HG03095 (cell line): ENCODE measurements at regions not wholly inside any gene's neighbourhood (a gene's known extent, or its start where the extent isn't known, plus 50 kb on each side); places are given as distances from the start of the nearest gene placed in this dataset.

ENCODE experiments used
- ATAC-seq: cut with Tn5 transposase; IDR thresholded peaks from one replicate; pipeline ENCODE4 v1.9.1; 2021; ENCODE audit warnings: moderate library complexity; ENCODE audit not compliant: unreplicated experiment

DNA sequence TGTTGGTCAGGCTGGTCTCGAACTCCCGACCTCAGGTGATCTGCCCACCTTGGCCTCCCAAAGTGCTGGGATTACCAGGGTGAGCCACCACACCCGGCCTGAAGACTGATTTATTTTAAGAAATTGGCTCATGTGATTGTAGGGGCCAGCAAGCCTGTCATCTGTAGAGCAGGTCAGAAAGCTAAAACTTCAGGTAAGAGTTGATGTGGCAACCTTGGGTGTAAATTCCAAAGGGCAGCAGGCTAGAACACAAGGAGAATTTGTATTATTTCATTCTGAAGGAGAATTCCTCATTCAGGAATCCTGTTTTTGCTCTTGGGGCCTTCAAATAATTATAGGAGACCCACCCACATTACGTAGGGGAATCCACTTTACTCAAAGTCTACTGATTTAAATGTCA is 728.7 kb downstream of the LTN1 start:
- ATAC-seq: no peak

GRCh38 chr21:28261298-28261697 is 731.4 kb downstream of the LTN1 start:
- ATAC-seq: no peak

GRCh38 chr21:28257276-28257675 is 735.4 kb downstream of the LTN1 start:
- ATAC-seq: no peak

DNA sequence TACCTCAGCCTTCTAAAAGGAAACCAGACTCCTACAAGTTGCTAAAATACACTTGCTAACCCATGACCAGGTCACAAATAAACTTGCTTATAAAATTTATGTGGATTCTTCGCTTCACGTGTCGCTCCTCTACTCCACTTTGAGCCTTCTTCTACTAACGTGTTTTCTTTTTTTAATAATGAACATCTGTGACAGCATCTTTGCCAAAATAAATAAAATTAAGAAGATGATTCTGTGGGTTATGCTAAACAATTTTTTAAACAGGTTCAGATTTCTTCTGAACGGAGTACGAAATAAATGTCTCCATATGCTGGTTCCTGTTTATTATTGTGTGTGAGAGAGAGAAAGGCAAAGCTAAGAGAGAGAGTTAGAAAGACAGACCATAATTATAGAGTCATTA is 735.8 kb downstream of the LTN1 start:
- ATAC-seq: no peak

DNA sequence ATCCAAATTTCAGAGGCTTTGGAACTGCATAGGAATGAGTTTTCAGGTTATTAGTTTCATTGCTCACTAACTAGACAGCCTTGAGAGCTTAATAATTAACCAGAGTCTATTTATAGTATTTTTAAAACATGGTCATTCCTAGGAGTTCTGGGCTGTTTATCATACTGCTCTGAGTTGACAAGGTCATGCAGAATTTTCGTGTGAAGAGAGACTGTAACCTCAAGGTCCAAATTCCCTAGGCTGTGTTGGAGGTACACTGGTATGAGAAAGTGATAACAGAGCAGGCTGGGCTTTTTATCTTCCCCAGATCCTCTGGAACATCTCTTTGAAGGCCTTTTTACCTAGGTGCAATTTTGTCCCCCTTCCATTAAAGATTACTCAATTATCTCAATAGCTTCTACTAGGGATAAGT is 736.3 kb downstream of the LTN1 start:
- ATAC-seq: no peak

DNA sequence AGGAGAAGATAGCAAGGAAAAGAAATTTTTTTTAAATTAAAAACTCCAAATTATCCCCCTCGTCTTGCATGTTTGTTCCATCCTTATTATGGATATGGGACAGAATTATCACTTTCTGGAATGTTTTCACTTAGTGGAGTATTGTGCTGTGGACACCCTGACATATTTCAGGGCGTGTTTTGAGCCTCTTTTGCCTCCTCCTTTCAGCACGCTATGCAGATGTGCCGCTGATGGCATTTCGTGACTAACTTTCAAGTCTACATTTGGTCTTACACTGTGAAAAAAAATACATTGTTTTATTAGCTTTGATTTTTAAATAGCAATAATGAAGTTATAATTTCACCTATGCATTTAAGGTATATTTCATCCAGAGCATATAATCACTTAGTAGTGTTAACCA is 738.7 kb downstream of the LTN1 start:
- ATAC-seq: no peak

DNA sequence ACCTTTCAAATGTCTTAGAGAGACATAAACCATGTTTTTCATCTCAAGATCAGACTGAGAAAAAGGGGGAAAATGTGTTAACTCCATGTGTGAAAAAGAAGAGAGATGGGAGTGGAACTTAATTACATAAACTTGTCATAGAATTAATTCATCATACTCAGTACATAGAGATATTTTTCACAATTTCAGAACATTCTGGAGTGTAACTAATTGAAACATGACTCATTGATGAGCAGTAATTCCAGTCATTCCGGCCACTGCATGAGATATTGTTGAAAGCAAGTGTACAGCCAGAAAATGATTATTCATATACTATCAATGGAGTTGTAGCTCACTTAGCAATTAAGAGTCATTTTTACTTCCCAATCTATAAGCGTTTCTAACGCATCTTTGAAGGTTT is 739.3 kb downstream of the LTN1 start:
- ATAC-seq: no peak

DNA sequence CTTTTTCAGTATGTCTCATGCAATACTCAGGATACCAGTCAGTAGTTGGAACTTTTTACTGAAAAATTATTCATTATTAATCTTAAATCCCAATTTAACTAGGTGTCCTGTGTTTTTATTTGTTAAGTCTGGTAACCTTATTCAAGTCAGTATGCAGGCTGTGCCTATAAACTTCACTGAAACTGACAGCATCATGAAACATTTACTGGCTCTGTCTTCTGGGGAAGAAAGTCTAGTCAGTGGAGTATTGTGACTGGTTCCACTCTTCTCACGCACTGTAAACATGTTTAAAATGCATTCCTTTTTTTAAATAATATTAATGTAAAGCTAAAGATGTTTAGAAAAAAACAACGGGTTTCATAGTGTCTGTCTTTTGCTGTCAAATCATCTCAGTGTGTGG is 739.7 kb downstream of the LTN1 start:
- ATAC-seq: no peak

DNA sequence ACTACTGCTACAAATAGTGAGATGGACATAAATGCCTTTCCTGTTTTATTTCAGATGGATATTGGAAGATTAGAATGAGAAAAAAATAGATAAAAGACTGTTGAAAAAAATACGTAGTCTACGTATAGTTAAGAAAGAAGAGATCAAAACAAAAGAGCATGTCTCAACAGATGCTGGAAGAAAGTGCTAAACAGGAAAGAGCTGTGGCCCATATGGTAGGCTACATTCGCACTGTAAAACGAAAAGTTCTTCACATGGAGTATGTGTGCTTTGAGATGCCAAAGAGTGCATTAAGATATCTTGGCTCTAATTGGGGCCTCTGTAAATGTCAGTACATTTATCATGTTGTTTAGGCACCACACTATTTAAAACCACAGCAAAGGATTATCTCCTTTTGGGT is 741.7 kb downstream of the LTN1 start:
- no peak for ATAC-seq

DNA sequence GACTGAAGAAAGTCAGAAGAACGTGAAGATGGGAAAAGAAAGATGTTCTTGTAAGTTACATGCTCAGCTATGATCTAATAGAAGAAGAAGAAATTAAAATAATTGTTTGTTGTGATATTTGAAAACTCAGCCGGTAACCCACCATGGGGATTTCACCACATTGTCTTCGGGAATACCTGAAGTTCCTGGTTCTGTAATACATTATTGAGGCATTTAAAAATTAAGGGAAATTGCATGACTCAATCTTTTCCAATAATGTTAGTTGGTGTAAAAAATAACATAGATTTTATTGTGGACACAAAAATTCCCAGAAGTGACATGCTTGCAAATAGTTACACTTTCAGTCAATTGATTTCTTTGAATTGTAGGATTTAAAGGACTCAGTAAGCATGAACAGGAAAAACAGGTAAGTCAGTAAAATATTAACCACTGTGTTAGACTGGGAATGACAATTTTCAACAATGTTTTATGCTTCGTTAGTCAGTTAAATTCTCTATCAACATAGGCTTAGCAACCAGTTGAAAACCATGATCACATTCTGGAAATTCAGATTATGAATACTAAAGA is 745.1 kb downstream of the LTN1 start:
- ATAC-seq: no peak

DNA sequence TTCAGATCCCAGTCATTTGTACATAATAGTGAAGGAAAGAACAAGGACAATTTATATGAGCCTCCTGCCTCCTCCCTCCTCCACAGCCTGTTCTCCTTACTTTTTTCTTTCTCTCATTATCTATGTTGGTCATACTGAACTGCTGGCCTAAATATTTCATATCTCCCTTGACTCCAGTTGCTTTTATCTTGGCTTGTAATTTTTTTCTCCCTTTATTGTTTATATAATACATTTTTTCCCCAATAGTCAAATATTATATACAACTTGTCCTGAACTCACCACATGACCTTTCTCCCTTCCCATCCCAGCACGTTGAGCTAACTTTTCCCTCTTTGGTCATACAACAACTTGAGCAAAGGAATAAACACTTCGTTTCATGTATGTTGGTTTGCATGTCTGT is 752.1 kb downstream of the LTN1 start:
- no peak for ATAC-seq

DNA sequence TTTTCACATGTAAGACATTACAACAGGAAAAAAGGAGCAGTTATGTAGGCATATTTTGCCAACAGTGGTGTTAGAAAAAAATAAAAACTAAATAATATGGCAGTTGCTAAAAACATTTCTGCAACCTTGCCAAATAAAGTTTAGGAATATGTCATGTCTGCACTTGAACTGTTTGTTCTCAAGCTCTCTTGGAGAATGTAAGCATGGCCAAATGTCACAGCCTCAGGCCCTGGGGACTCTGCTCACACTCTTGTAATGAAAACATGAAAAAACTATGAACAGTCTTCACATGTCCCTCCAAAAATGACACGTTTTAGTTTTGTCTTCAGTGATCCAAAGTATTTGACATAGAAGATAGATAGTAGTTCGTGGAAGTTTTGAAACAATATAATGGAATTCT is 753.3 kb downstream of the LTN1 start:
- no peak for ATAC-seq

GRCh38 chr21:28237661-28238060 is 755.0 kb downstream of the LTN1 start:
- no peak for ATAC-seq

DNA sequence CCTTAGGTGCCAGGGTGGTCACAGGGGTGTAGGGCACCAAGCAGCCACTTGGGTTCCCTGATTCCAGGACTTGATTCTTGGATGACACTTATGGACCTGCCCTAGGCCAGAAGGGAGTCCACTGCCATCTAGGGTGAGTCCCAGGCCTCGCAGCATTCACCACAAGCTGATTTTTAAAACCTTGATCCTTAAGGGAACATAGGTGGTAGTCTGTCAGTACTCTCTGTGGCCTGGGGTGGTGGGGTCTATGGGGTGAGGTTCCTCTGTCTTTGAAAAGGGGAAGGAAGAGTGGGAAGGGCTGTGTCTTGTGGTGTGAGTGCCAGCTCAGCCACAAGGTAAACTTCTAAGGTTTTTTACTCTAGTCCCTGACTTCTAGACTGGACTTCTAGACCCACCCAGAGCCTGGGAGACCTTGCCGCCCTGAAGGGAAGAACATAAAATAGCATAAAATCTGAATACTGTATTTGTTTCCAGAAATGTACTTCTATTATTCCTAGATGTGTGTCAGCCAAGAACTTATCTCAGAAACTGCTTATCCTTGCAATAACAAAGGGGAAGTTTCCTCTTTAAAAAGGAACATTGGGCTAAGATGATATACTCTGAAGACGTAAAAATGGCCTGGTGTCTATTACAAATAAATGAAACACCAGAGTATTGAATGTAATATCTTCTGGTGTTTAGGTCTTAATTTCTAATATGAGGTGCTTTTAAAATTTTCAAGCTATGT is 757.3 kb downstream of the LTN1 start:
- no peak for ATAC-seq

DNA sequence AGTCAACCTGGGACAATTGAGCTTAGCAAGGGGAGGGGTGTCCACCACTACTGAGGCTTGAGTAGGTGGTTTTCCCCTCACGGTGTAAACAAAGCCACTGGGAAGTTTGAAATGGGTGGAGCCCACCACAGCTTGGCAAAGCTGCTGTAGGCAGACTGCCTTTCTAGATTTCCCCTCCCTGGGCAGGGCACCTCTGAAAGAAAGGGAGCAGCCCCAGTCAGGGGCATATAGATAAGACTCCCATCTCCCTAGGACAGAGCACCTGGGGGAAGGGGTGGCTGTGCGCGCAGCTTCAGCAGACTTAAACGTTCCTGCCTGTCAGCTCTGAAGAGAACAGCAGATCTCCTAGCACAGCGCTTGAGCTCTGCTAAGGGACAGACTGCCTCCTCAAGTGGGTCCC is 758.4 kb downstream of the LTN1 start:
- no peak for ATAC-seq

DNA sequence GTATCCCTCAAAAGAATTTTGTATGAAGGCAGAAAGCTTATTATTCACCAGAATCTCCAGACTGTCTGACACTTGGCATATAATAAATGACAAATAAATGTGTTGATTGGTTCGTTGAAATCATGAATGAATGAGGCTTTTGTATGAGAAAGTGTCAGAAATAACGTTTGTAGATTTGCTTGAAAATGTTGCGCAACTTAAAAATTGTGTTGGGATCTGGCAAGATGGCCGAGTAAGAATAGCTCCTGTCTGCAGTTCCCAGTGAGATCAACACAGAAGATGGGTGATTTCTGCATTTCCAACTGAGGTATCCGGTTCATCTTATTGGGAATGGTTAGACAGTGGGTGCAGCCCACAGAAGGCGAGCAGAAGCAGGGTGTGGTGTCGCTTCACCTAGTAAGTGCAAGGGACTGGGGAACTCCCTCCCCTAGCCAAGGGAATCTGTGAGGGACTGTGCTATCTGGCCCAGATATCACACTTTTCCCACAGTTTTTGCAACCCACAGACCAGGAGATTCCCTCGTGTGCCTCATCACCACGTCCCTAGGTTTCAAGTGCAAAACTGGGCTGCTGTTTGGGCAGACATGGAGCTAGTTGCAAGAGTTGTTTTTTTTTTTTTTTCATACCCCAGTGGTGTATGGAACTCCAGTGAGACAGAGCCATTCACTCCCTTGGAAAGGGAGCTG is 759.0 kb downstream of the LTN1 start:
- ATAC-seq: no peak

- no peak for ATAC-seq
Observed at GRCh38 chr21:28230559-28230958, 762.1 kb downstream of the LTN1 start.

GRCh38 chr21:28229814-28230213 is 762.9 kb downstream of the LTN1 start:
- ATAC-seq: no peak

- ATAC-seq: no peak
Observed at GRCh38 chr21:28228636-28228995, 764.1 kb downstream of the LTN1 start.

DNA sequence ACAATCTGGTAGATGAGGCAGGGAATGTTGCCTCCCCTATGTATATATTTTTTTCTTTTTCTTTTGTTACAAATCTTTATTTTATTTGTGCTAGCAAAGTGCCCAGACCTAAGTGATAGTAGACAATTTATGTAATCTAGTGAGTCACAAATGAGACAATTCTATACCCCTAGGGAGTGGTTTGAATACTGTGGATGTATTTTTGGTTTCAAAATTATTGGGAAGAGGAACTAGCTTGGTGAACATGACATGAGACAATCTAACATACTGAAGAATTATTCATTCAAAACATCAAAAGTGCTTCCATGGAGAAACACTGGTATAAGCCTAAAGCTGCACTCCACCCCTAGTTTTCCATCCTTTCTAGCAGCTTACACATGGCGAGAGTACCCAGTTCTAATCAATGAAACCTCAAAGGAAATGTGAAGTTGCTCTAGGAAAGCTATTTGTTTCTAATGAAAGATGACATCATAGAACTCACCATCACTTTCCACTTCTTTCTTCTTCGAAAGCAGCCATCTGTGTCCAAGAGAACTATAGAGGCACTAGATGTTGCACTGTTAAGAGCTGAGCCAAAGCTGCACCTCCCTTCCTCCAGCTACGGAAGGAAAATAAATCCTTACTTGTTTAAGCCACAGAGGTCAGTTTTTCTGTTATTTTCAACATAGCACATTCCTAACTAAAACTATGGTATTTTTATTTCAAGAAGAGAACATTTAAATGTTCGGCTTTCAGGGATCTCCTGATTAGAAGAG is 764.6 kb downstream of the LTN1 start:
- no peak for ATAC-seq

DNA sequence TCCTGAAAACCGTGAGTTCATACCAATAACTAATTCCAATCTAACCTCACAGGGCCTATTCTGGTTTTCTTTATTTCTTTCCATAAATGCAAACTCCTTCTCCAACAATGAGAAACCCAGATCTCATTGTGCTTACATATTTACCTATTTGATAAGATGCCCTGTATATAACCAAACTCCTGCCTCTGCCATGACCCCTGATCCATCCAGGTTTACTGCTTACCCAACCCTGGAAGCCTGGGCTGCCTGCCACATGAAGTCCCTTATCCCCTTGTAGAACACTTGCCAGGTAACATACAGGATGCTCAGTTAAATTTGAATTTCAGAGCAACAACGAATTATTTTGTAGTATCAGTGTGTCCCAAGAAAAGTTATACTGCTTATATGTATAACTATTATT is 766.1 kb downstream of the LTN1 start:
- ATAC-seq: no peak

GRCh38 chr21:28224191-28224726 is 768.4 kb downstream of the LTN1 start:
- ATAC-seq: no peak
